ENCODE measurements at regions not wholly inside any gene's neighbourhood (a gene's known extent, or its start where the extent isn't known, plus 50 kb on each side); places are given as distances from the start of the nearest gene placed in this dataset.

DNA sequence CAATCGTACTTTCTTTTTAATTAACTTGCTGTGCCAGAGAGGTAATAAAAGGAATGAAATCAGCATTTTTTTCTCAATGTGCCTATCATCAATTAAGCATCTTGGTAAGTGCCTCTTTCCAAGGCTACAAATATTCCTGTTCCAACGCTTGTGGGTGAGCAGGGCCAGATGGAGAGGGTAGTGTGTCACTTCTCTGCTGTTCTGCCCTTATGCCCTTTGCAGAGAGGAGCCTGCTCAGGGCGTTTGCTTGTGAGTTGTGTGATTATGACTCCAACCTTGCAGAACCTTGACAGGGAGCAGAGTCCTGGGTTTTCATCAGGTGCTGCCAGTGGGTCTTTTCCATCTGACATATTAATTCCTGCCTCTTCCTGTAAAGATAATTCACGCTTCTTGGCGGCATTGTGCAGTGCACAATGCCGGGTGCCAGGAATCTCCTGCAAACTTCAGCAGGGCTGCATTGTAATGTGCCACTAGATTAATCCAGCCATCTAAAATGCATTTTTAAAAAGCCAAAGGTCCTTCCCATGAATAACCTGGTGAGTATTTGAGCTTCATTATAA lies 234.4 kb downstream of the ARHGAP12 start (continued):
- TF ChIP-seq, protein P1, sequence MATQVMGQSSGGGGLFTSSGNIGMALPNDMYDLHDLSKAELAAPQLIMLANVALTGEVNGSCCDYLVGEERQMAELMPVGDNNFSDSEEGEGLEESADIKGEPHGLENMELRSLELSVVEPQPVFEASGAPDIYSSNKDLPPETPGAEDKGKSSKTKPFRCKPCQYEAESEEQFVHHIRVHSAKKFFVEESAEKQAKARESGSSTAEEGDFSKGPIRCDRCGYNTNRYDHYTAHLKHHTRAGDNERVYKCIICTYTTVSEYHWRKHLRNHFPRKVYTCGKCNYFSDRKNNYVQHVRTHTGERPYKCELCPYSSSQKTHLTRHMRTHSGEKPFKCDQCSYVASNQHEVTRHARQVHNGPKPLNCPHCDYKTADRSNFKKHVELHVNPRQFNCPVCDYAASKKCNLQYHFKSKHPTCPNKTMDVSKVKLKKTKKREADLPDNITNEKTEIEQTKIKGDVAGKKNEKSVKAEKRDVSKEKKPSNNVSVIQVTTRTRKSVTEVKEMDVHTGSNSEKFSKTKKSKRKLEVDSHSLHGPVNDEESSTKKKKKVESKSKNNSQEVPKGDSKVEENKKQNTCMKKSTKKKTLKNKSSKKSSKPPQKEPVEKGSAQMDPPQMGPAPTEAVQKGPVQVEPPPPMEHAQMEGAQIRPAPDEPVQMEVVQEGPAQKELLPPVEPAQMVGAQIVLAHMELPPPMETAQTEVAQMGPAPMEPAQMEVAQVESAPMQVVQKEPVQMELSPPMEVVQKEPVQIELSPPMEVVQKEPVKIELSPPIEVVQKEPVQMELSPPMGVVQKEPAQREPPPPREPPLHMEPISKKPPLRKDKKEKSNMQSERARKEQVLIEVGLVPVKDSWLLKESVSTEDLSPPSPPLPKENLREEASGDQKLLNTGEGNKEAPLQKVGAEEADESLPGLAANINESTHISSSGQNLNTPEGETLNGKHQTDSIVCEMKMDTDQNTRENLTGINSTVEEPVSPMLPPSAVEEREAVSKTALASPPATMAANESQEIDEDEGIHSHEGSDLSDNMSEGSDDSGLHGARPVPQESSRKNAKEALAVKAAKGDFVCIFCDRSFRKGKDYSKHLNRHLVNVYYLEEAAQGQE (IDR thresholded peaks at IDR 0.05) = no peak
- TF ChIP-seq FOXA2 (IDR thresholded peaks at IDR 0.05) (no peak), FOXA1 (IDR thresholded peaks at IDR 0.05) (no peak), SP1 (IDR thresholded peaks at IDR 0.05) (no peak), NR2F2 (IDR thresholded peaks at IDR 0.05) (no peak), RAD21 (IDR thresholded peaks at IDR 0.05) (no peak)

GRCh38 chr10:31693491-31693890 lies 235.1 kb downstream of the ARHGAP12 start:
- no peaks in the 10 kb centered on the region for H3K4me1 ChIP-seq (ENCODE audit: control insufficient read depth in 4 of 4, insufficient read depth in 4 of 4, low read length in 3 of 4)
- DNase-seq (ENCODE audit: low spot score) = no peak
- H3K4me3 ChIP-seq (ENCODE audit: low read depth in 1 of 3, low read length in 3 of 3) = no peak overlapping the region
- H3K27ac ChIP-seq (ENCODE audit: low read depth in 1 of 2, low read length in 2 of 2) = no peak overlapping the region
- H3K27me3 ChIP-seq (ENCODE audit: control insufficient read depth in 4 of 4, insufficient read depth in 4 of 4, low read length in 3 of 4) = no peaks in the 10 kb centered on the region
- H3K9me3 ChIP-seq (ENCODE audit: control insufficient read depth in 4 of 4, low read length in 3 of 4) = no peaks in the 10 kb centered on the region
- no peaks in the 10 kb centered on the region for H3K36me3 ChIP-seq (ENCODE audit: control insufficient read depth in 4 of 4, insufficient read depth in 3 of 4, low read depth in 1 of 4, low read length in 3 of 4)
- 81% methylated on average over 6 of the region's 6 CpGs for WGBS
- no peak overlapping the region for H3K9ac ChIP-seq (ENCODE audit: low read depth in 1 of 2, low read length in 2 of 2)
- TF ChIP-seq CTCF (IDR thresholded peaks at IDR 0.05; ENCODE audit: low read depth, low read length, missing input control) = no peak
- no peak for TF ChIP-seq GABPA (IDR thresholded peaks at IDR 0.05 in 1 of 2, conservative IDR thresholded peaks at IDR 0.05 in 1 of 2)
- TF ChIP-seq EGR1 (IDR thresholded peaks at IDR 0.05; ENCODE audit: low read depth in 2 of 2) = no peak
- no peak for TF ChIP-seq JUND (IDR thresholded peaks at IDR 0.05)
- TF ChIP-seq, protein P2, sequence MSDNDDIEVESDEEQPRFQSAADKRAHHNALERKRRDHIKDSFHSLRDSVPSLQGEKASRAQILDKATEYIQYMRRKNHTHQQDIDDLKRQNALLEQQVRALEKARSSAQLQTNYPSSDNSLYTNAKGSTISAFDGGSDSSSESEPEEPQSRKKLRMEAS (IDR thresholded peaks at IDR 0.05) = no peak
- TF ChIP-seq FOXA2 (IDR thresholded peaks at IDR 0.05) = no peak
- TF ChIP-seq, protein P1 (IDR thresholded peaks at IDR 0.05) = no peak
- TF ChIP-seq RAD21 (IDR thresholded peaks at IDR 0.05) = no peak
- no peak for TF ChIP-seq NR2F2 (IDR thresholded peaks at IDR 0.05)
- TF ChIP-seq TAF1 (conservative IDR thresholded peaks at IDR 0.05) = no peak
- TF ChIP-seq, protein P3, sequence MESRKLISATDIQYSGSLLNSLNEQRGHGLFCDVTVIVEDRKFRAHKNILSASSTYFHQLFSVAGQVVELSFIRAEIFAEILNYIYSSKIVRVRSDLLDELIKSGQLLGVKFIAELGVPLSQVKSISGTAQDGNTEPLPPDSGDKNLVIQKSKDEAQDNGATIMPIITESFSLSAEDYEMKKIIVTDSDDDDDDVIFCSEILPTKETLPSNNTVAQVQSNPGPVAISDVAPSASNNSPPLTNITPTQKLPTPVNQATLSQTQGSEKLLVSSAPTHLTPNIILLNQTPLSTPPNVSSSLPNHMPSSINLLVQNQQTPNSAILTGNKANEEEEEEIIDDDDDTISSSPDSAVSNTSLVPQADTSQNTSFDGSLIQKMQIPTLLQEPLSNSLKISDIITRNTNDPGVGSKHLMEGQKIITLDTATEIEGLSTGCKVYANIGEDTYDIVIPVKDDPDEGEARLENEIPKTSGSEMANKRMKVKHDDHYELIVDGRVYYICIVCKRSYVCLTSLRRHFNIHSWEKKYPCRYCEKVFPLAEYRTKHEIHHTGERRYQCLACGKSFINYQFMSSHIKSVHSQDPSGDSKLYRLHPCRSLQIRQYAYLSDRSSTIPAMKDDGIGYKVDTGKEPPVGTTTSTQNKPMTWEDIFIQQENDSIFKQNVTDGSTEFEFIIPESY (IDR thresholded peaks at IDR 0.05) = no peak
- TF ChIP-seq, protein P4, sequence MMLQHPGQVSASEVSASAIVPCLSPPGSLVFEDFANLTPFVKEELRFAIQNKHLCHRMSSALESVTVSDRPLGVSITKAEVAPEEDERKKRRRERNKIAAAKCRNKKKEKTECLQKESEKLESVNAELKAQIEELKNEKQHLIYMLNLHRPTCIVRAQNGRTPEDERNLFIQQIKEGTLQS (IDR thresholded peaks at IDR 0.05) = no peak
- no peak for TF ChIP-seq FOXA1 (IDR thresholded peaks at IDR 0.05)
- no peak for TF ChIP-seq SP1 (IDR thresholded peaks at IDR 0.05)
